Naive thymus-derived CD8-positive, alpha-beta T cell (primary cell): ENCODE measurements at regions not wholly inside any gene's neighbourhood (a gene's known extent, or its start where the extent isn't known, plus 50 kb on each side); places are given as distances from the start of the nearest gene placed in this dataset.

Experiments
- ATAC-seq, 2 donors: fragments of 150-1000 bp; cut with Tn5 transposase in 1 of 2; sonication (Bioruptor Pico), chemical (Tn5 transposase) in 1 of 2; 1 replicate in 1 of 2; 2 replicates in 1 of 2; pipeline ENCODE4 v1.10.0; 2021; ENCODE audit warnings: mild to moderate bottlenecking in 2 of 2, moderate library complexity in 2 of 2
- POLR2A ChIA-PET: fragments of 350-600 bp; sonication (Branson Sonifier 250); formaldehyde crosslinking; loops from one replicate; lab custom pipeline; 2021; ENCODE audit warnings: antibody characterized with exemption; lab: Charles Lee
- DNase-seq, 10 donors: peaks; one replicate each; pipeline versions ENCODE4 v3.0.0 to v3.0.0-alpha.2; 2020 to 2022
- H3K27ac Mint-ChIP-seq, 10 donors: one replicate each; pipeline ENCODE4 v1.8.0; 2020 to 2022; ENCODE audit warnings: mild to moderate bottlenecking in 10 of 10, mixed read lengths in 10 of 10, moderate library complexity in 4 of 10, inconsistent platforms in 1 of 10
- H3K27me3 Mint-ChIP-seq, 5 donors: one replicate each; pipeline ENCODE4 v1.8.0; 2021 to 2022; ENCODE audit warnings: mixed read lengths in 5 of 5
- H3K36me3 Mint-ChIP-seq, 3 donors: one replicate each; pipeline ENCODE4 v1.8.0; 2020 to 2022; ENCODE audit warnings: mixed read lengths in 3 of 3, mild to moderate bottlenecking in 2 of 3, inconsistent platforms in 1 of 3
- H3K4me1 Mint-ChIP-seq, 4 donors: one replicate each; pipeline ENCODE4 v1.8.0; 2021 to 2022; ENCODE audit warnings: mixed read lengths in 4 of 4
- H3K4me3 Mint-ChIP-seq, 10 donors: one replicate each; pipeline ENCODE4 v1.8.0; 2020 to 2022; ENCODE audit warnings: mild to moderate bottlenecking in 10 of 10, mixed read lengths in 10 of 10, moderate library complexity in 6 of 10, inconsistent platforms in 1 of 10
- H3K9me3 Mint-ChIP-seq, 9 donors: one replicate each; pipeline ENCODE4 v1.8.0; 2020 to 2022; ENCODE audit warnings: mixed read lengths in 9 of 9, mild to moderate bottlenecking in 3 of 9, inconsistent platforms in 1 of 9, moderate library complexity in 1 of 9

DNA sequence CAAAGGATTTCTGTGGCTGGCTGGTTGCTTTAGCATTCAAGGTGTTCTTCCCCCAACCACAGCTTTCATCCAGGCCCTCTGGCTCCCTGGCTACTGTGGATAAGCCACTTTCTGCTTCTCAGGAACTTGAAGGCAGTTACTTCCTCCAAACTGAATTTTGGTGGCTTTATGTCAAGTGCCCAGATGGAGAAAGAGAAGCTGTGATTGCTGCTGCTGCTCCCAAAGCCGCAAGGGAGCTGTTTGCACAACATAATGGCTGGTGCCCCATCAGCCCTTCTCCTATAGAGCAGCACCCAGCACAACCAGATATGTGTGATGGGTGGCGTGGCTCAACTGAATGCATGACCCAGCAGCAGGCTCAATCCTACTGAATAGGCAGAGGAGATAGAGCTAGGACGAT, 465.2 kb downstream of the MAFB start:
- Mint-ChIP-seq H3K36me3 (no peaks in the 10 kb centered on the region), H3K9me3 (no peaks in the 10 kb centered on the region), H3K27ac (no peak overlapping the region), H3K27me3 (peaks cover 2 to 15% (median 5%) of the 10 kb centered on the region in 5 donors), H3K4me1 (no peaks in the 10 kb centered on the region), H3K4me3 (no peak overlapping the region)
- DNase-seq (no peak), ATAC-seq (no peak)
- POLR2A ChIA-PET: no interaction called here

GRCh38 chr20:40218971-40219370, 470.1 kb downstream of the MAFB start:
- ATAC-seq (no peak), DNase-seq (no peak)
- Mint-ChIP-seq H3K9me3 (peaks cover 0 to 4% (median 0%) of the 10 kb centered on the region in 9 donors), H3K27me3 (peaks cover 0 to 29% (median 4%) of the 10 kb centered on the region in 5 donors), H3K27ac (no peak overlapping the region), H3K4me1 (no peaks in the 10 kb centered on the region), H3K4me3 (no peak overlapping the region), H3K36me3 (no peaks in the 10 kb centered on the region)
- POLR2A ChIA-PET: no interaction called here

- H3K4me1 Mint-ChIP-seq: no peaks in the 10 kb centered on the region
- ATAC-seq (no peak), DNase-seq (no peak)
- H3K27me3 Mint-ChIP-seq: peaks cover 0 to 29% (median 4%) of the 10 kb centered on the region in 5 donors
- peaks cover 0 to 4% (median 0%) of the 10 kb centered on the region in 9 donors for H3K9me3 Mint-ChIP-seq
- POLR2A ChIA-PET: no interaction called here
- H3K36me3 Mint-ChIP-seq: no peaks in the 10 kb centered on the region
- peak overlapping the region in 1 of 10 donors; percentile 2 for H3K27ac Mint-ChIP-seq
- no peak overlapping the region for H3K4me3 Mint-ChIP-seq
Observed at GRCh38 chr20:40218316-40218969, 470.6 kb downstream of the MAFB start.

DNA sequence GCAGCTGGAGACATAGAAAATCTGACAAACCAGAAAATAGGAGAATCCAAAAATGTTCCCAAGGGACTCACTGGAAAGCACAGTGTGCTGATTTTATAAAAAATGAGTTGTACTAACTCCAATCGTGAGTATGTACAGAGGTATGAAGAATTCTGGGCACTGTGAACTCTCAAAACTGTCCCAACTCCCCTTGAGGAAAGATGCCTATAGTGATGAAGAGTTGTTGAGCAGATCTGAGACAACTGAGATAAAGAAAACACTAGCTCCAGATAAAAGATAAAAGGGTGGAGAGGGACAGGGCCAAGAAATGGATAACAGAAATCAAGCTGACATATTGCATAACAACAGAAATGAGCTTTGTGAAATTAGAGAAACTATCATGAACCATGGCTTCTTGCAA, 481.4 kb downstream of the MAFB start:
- no peak for DNase-seq
- no peak overlapping the region for H3K27ac Mint-ChIP-seq
- peaks cover 4 to 14% (median 9%) of the 10 kb centered on the region in 9 donors for H3K9me3 Mint-ChIP-seq
- POLR2A ChIA-PET: no interaction called here
- peaks cover 0 to 10% (median 0%) of the 10 kb centered on the region in 3 donors for H3K36me3 Mint-ChIP-seq
- no peaks in the 10 kb centered on the region for H3K4me1 Mint-ChIP-seq
- peaks cover 9 to 21% (median 18%) of the 10 kb centered on the region in 5 donors for H3K27me3 Mint-ChIP-seq
- no peak for ATAC-seq
- no peak overlapping the region for H3K4me3 Mint-ChIP-seq

- no peak for DNase-seq
- H3K36me3 Mint-ChIP-seq: peaks cover 0 to 10% (median 0%) of the 10 kb centered on the region in 3 donors
- POLR2A ChIA-PET: no interaction called here
- no peak for ATAC-seq
- peaks cover 9 to 30% (median 15%) of the 10 kb centered on the region in 5 donors for H3K27me3 Mint-ChIP-seq
- no peak overlapping the region for H3K27ac Mint-ChIP-seq
- peaks cover 4 to 14% (median 9%) of the 10 kb centered on the region in 9 donors for H3K9me3 Mint-ChIP-seq
- H3K4me3 Mint-ChIP-seq: no peak overlapping the region
- no peaks in the 10 kb centered on the region for H3K4me1 Mint-ChIP-seq
Observed at GRCh38 chr20:40205971-40206370, 483.1 kb downstream of the MAFB start.

DNA sequence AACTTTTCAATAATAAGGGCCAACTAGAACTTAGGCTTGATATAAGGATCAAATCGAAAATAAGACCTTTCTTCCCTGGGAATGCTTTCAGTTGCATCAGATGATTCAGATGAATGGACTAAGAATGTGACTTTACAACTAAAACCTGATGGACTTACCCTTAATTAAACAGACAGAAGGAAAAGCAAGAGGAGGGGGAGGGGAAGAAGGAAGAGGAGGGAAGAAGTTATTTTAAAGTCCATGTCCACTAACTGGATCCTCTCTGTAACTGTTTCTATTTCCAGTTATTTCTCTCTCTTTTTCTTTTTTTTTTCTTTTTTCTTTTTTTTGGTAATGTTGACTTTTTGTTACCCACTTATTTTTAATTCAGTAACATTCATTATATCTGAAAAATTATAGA, 486.0 kb downstream of the MAFB start:
- POLR2A ChIA-PET: no interaction called here
- no peak overlapping the region for H3K27ac Mint-ChIP-seq
- H3K27me3 Mint-ChIP-seq: peaks cover 6 to 22% (median 14%) of the 10 kb centered on the region in 5 donors
- H3K9me3 Mint-ChIP-seq: peaks cover 4 to 9% (median 8%) of the 10 kb centered on the region in 9 donors
- H3K4me3 Mint-ChIP-seq: no peak overlapping the region
- H3K36me3 Mint-ChIP-seq: peaks cover 0 to 9% (median 0%) of the 10 kb centered on the region in 3 donors
- no peak for ATAC-seq
- no peak for DNase-seq
- H3K4me1 Mint-ChIP-seq: no peaks in the 10 kb centered on the region

- Mint-ChIP-seq H3K4me1 (no peaks in the 10 kb centered on the region), H3K27ac (no peak overlapping the region), H3K4me3 (no peak overlapping the region), H3K9me3 (peaks cover 0 to 3% (median 0%) of the 10 kb centered on the region in 9 donors), H3K27me3 (peaks cover 0 to 30% (median 4%) of the 10 kb centered on the region in 5 donors), H3K36me3 (no peaks in the 10 kb centered on the region)
- ATAC-seq (no peak), DNase-seq (no peak)
- POLR2A ChIA-PET: no interaction called here
Observed at GRCh38 chr20:40197691-40198090, 491.3 kb downstream of the MAFB start.

DNA sequence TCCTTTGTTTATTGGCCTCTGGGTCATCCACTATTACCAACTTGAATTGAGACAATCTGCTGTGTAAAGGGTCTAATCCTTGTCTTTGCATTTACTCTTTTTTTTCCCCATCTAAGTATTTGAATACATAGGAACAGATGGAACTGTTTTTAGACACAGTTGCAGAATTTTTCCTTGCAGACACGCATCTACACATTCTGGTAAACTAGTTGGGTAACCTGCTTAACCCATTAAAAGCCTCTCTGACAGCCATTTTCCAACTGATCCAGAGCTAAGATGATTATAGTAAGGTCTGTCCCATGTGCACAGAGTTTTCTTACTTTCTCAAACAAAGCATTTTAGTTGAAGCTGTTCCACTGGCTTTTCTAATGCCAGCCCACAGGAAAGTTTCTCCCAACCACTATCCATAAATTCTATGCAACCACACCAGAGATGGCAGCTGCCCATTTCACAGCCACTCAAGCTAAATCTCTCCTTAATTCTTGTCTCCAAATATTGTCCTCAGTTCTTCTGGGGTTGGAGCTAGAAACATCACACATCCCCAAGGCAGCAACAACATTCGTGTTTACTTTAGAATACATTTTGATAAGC, 492.1 kb downstream of the MAFB start:
- peaks cover 0 to 3% (median 0%) of the 10 kb centered on the region in 9 donors for H3K9me3 Mint-ChIP-seq
- no peak overlapping the region for H3K27ac Mint-ChIP-seq
- POLR2A ChIA-PET: no interaction called here
- H3K27me3 Mint-ChIP-seq: peaks cover 0 to 23% (median 4%) of the 10 kb centered on the region in 5 donors
- H3K4me1 Mint-ChIP-seq: no peaks in the 10 kb centered on the region
- no peak overlapping the region for H3K4me3 Mint-ChIP-seq
- DNase-seq: no peak
- no peak for ATAC-seq
- H3K36me3 Mint-ChIP-seq: no peaks in the 10 kb centered on the region

DNA sequence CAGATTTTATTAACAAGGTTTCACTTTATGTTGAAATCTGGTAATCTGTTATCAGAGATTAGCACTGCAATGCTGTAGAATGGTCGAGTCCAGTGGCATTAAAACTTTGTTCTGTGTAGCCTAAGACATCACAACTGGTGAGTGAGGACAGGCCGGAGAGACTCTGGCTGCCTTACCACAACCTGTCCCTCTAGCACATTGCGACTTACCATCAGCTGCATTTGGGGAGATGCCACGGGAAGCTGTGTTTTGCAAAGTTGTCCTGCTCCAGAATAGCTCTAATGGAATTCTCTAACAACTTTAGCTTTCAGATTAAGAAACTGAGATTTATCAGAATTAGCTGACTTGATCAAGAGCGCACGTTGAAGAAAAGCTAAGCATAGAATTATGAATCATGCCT, 493.3 kb downstream of the MAFB start:
- POLR2A ChIA-PET: no interaction called here
- H3K36me3 Mint-ChIP-seq: no peaks in the 10 kb centered on the region
- DNase-seq: no peak
- H3K4me3 Mint-ChIP-seq: no peak overlapping the region
- peaks cover 0 to 3% (median 0%) of the 10 kb centered on the region in 9 donors for H3K9me3 Mint-ChIP-seq
- ATAC-seq: no peak
- H3K27ac Mint-ChIP-seq: no peak overlapping the region
- H3K4me1 Mint-ChIP-seq: no peaks in the 10 kb centered on the region
- peaks cover 1 to 24% (median 4%) of the 10 kb centered on the region in 5 donors for H3K27me3 Mint-ChIP-seq

DNA sequence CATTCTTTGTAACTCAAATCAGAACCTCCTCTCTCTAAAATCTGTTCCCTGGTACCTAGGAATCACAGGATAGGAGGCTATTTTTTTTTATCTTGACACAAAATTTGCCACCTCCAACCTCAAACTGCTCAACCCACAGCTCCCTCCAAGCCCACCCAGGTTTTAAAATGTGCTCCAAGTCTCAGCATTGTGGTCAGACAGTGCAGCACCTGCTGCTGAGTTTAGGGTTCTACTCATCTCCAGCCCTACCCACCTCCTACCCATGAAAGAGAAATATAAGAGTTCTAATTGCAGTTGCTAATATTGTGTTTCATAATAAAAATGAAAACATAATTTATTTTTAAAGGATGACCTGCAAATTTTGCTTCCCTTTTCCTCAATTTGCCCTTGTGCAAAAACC, 496.5 kb downstream of the MAFB start:
- POLR2A ChIA-PET: no interaction called here
- H3K4me1 Mint-ChIP-seq: no peaks in the 10 kb centered on the region
- ATAC-seq (no peak), DNase-seq (no peak)
- no peak overlapping the region for H3K4me3 Mint-ChIP-seq
- H3K27me3 Mint-ChIP-seq: peaks cover 12 to 47% (median 13%) of the 10 kb centered on the region in 5 donors
- H3K36me3 Mint-ChIP-seq: no peaks in the 10 kb centered on the region
- no peak overlapping the region for H3K27ac Mint-ChIP-seq
- peaks cover 0 to 3% (median 0%) of the 10 kb centered on the region in 9 donors for H3K9me3 Mint-ChIP-seq

GRCh38 chr20:40192081-40192480, 497.0 kb downstream of the MAFB start:
- H3K4me1 Mint-ChIP-seq: no peaks in the 10 kb centered on the region
- H3K36me3 Mint-ChIP-seq: no peaks in the 10 kb centered on the region
- peaks cover 12 to 43% (median 13%) of the 10 kb centered on the region in 5 donors for H3K27me3 Mint-ChIP-seq
- DNase-seq (no peak), ATAC-seq (no peak)
- peaks cover 0 to 3% (median 0%) of the 10 kb centered on the region in 9 donors for H3K9me3 Mint-ChIP-seq
- no peak overlapping the region for H3K4me3 Mint-ChIP-seq
- no peak overlapping the region for H3K27ac Mint-ChIP-seq
- POLR2A ChIA-PET: no interaction called here

- Mint-ChIP-seq H3K36me3 (no peaks in the 10 kb centered on the region), H3K27ac (no peak overlapping the region), H3K27me3 (peaks cover 12 to 40% (median 13%) of the 10 kb centered on the region in 5 donors), H3K4me1 (no peaks in the 10 kb centered on the region), H3K4me3 (no peak overlapping the region), H3K9me3 (peaks cover 0 to 3% (median 0%) of the 10 kb centered on the region in 9 donors)
- ATAC-seq: no peak
- POLR2A ChIA-PET: no interaction called here
- no peak for DNase-seq
Observed at GRCh38 chr20:40191573-40191972, 497.5 kb downstream of the MAFB start.

DNA sequence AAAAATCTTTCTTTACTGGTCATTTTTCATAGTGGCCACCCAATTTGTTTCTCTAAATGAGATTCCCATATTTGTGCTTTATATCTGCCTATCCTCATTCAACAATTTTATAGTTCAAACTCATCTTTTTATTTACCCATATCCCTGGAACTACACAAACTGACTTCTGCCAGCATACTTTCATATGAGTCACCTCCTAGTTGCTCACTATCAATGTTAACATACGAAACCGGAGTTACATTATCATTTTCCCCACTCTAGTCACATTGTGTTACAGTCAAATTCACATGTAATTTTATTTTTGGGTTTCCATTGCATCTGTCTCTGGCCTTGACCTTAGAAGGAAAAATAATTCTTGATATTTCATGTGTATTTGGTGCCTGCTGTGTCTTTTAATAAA, 499.4 kb downstream of the MAFB start:
- Mint-ChIP-seq H3K27me3 (peaks cover 10 to 40% (median 12%) of the 10 kb centered on the region in 5 donors), H3K36me3 (no peaks in the 10 kb centered on the region), H3K4me3 (no peak overlapping the region), H3K4me1 (no peaks in the 10 kb centered on the region), H3K9me3 (peaks cover 0 to 3% (median 0%) of the 10 kb centered on the region in 9 donors), H3K27ac (no peak overlapping the region)
- ATAC-seq (no peak), DNase-seq (no peak)
- POLR2A ChIA-PET: no interaction called here
